ENCODE measurements at regions not wholly inside any gene's neighbourhood (a gene's known extent, or its start where the extent isn't known, plus 50 kb on each side); places are given as distances from the start of the nearest gene placed in this dataset.

DNA sequence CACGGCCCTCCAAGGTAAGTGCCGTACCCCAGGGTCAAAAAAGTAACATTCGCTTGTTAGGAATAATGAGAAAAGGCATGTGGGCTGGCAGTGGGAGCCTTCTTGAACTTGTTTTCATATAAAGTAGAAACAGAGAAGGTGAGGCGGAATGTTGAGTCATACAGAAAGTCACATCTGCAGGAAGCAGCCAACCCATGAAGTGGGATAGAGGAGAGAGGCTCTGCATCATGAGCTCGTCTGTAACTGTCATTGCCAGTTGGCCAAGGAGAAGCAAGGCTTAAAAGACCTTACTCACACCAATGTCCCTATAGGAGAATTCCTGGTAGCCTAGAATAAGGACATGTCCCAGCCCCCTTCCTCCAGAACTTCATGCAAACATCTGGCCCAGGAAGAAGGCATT, 253.3 kb downstream of the BUD13 start:
- ATAC-seq (no peak), DNase-seq (ENCODE audit: low spot score) (no peak)
- intact Hi-C loops (cut with DNase I) = no loop called here

DNA sequence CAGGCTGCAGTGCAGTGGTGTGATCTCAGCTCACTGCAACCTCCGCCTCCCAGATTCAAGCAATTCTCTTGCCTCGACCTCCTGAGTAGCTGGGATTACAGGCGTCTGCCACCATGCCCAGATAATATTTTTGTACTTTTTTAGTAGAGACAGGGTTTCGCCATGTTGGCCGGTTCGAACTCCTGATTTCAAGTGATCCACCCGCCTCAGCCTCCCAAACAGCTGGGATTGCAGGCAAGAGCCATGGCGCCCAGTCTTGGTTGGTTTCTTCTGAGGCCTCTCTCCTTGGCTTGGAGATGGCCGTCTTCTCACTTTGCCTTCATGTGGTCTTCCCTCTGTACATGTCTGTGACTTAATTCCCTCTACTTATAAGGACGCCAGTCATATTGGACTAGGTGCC, 254.6 kb downstream of the BUD13 start:
- DNase-seq (ENCODE audit: low spot score) (no peak), ATAC-seq (no peak)
- intact Hi-C loops (cut with DNase I) = no loop called here

- no peak for DNase-seq (ENCODE audit: low spot score)
- intact Hi-C loops (cut with DNase I) = no loop called here
- no peak for ATAC-seq
Measured at GRCh38 chr11:116517584-116517983, 255.2 kb downstream of the BUD13 start.

DNA sequence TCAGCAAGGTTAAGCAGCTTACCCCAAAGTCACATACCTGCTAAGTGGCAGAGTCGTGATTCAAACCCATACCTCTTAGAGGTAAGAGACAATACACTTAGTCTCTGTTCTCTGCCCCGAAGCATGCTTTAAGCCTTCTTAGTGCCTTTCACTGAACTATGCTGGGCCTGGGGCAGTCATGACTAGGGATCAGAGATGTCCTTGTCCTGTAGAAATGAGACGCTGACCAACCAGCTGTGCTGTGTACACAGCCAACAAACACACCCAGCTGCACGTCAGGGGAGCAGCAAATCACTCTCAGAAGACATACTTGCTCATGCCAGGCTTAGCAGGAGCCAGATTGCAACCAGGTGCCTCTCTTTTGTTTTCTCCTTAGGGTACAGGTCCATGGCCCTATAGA, 255.7 kb downstream of the BUD13 start:
- intact Hi-C loops (cut with DNase I) = no loop called here
- no peak for ATAC-seq
- no peak for DNase-seq (ENCODE audit: low spot score)

GRCh38 chr11:116515664-116516184, 257.1 kb downstream of the BUD13 start:
- intact Hi-C loops (cut with DNase I) = no loop called here
- ATAC-seq = no peak
- DNase-seq (ENCODE audit: low spot score) = no peak

DNA sequence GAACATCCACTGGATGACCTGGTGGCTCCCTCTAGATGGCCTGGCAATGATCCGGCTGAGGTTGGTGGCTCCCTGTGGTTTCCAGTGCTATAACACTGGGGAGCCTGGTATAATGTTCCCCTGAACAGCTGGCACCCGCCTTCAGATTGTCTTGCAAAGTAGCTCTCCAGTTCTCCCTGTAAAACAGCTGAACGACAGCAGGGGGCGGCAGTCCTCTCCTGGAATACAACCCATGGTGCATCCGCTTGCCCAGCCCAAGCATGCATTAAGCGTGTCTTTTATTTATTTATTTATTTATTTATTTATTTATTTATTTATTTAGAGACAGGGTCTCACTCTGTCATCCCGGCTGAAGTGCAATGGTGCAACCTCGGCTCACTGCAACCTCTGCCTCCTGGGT, 258.9 kb downstream of the BUD13 start:
- intact Hi-C loops (cut with DNase I) = no loop called here
- DNase-seq (ENCODE audit: low spot score) = no peak

GRCh38 chr11:116513278-116513823, 259.4 kb downstream of the BUD13 start:
- intact Hi-C loops (cut with DNase I) = no loop called here
- DNase-seq (ENCODE audit: low spot score) = no peak
- no peak for ATAC-seq

More for the DNA sequence above, 258.9 kb downstream of the BUD13 start:
- ATAC-seq = no peak

DNA sequence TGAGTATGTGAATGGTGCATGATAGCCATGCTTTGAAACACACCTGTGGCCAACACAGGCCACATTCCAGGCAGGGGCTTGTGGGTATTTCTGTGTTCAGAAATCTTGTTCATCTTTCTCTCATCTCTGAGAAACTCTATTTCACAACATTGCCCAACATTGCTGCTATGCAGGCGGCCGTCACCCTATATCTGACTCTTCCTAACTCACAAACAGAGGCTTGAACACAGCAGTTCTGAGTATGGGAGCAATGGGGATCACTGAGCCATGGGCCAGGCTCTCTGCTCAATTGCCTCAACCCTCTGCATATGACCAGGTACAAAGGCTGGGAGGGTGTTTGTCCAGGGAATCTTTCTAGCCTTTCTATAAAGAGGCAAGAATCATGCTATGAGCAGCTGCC, 259.9 kb downstream of the BUD13 start:
- intact Hi-C loops (cut with DNase I) = no loop called here
- ATAC-seq = no peak
- DNase-seq (ENCODE audit: low spot score) = no peak

DNA sequence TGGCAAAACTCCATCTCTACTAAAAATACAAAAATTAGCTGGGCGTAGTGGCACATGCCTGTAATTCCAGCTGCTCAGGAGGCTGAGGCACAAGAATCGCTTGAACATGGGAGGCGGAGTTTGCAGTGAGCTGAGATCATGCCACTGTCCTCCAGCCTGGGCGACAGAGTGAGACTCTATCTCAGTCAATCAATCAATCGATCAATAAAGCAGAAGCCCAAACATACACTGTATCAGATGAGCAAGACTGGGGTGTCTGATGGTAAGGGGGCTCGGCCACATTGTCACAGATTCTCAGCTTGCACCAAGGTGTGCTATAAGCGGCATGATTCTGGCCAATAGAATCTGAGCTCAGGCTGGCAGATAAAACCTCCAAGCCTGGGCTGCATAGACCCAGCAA, 261.1 kb downstream of the BUD13 start:
- intact Hi-C loops (cut with DNase I) = no loop called here
- no peak for ATAC-seq
- no peak for DNase-seq (ENCODE audit: low spot score)

GRCh38 chr11:116510886-116511650, 261.7 kb downstream of the BUD13 start:
- intact Hi-C loops (cut with DNase I) = no loop called here
- ATAC-seq = no peak

GRCh38 chr11:116510166-116510565, 262.6 kb downstream of the BUD13 start:
- intact Hi-C loops (cut with DNase I) = no loop called here
- DNase-seq (ENCODE audit: low spot score) (no peak), ATAC-seq (no peak)

More at GRCh38 chr11:116510886-116511650, 261.7 kb downstream of the BUD13 start:
- DNase-seq (ENCODE audit: low spot score) = no peak

DNA sequence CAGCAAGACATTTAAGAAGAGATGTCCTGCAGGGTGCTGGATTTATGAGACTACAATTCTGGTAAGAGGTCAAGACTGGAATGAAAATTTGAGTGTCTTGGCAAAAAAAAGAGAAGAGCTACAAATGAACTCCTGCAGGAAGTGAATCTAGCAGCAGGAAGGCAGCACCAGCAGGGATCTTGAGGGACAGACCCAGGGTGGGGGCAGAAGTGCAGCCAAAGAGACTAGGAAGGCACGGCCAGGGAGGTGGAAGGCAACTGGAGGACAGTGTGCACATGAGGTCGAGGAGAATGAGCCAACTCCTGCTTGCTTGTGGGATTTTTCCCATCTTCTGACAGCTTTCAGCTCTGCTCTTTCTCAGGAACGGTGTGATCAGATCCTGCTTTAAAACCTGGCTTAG, 263.2 kb downstream of the BUD13 start:
- DNase-seq (ENCODE audit: low spot score) = no peak
- ATAC-seq = no peak
- intact Hi-C loops (cut with DNase I) = no loop called here

GRCh38 chr11:116507849-116508695, 264.7 kb downstream of the BUD13 start:
- ATAC-seq (no peak), DNase-seq (ENCODE audit: low spot score) (no peak)

DNA sequence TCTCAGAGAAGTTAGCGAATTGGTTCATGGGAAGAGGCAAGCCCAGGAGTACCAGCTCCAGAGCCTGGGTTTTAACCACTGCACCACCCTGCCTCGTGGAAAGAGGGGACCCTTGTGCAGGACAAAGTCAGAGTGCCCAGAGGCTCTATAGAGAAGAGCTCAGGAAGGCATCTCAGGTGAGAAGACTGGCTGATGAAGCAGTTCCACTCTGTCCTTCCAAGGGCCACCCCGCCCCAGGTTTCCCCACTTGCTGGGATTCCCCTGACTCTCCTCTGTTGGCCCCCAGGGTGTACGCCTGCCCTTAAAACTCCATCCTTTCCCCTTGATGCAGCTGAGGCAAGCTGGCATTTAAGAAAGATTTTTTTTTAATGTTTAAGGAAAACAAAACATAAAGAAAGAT, 265.8 kb downstream of the BUD13 start:
- DNase-seq (ENCODE audit: low spot score) (no peak), ATAC-seq (no peak)
- intact Hi-C loops (cut with DNase I) = no loop called here

More at GRCh38 chr11:116507849-116508695, 264.7 kb downstream of the BUD13 start:
- intact Hi-C loops (cut with DNase I) = no loop called here

DNA sequence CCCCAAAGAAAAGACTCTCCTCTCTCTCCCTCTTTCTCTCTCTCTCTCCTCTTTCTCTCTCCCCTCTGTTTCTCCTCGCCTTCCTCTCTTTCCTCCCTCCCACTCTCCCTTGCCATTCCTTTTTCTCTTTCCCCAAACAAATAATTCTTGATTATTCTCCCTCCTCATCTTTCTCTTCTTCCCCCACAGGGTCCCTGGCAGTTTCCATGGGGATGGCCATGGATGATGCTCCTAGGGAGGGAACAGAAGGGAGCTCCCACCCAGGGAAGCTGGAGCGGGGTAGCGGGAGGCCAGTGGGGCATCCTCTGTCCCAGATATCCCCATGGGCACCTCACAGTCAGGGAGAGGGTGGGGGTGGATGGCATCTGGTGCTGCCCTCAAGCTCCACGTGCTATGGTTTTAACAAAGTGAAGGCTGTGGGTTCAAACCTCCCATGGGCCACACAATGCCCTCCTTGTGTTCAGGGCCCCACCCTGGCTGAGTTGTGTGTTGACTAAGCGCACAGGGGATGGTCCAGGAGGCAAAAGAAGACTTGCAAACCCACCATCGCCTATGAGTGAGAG, 266.4 kb downstream of the BUD13 start:
- ATAC-seq = no peak
- no peak for DNase-seq (ENCODE audit: low spot score)
- intact Hi-C loops (cut with DNase I) = no loop called here

- no peak for DNase-seq (ENCODE audit: low spot score)
- no peak for ATAC-seq
- intact Hi-C loops (cut with DNase I) = no loop called here
Measured at GRCh38 chr11:116505298-116506262, 267.2 kb downstream of the BUD13 start.

DNA sequence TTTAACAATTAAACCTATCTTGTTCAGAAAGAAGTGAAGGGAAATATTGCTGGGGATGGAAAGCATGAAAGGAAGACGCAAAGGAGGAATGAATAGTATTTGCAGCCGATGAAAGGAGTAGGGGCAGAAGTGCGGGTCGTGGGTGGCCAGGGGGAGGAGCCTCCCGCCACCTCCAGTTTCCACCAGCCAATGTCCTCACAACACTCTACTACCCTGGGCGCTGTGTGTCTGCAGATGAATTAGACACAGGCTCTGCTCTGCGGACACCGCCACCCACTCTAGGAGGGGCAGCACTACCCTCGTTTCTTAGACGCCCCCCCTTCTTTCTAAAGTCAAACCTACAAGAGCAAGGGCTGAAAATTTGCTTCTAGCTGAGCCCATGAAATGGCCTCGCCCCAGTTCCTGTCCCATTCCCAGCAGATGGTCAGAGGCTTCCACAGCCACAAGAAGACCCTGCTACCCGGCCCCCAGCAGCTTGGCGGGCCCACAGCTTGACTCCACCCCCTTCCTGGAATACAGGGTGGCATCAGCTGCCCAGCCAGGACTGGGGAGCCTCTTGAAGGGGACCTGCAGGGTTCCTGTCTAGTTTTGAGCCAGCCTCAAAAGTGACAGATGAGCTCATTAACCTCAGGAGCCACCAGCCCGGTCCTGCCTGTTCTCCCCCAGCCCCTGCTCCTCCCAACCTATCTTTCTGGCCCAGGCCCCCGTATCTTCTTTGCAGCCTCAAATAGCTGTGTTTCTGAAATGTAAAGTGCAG, 268.1 kb downstream of the BUD13 start:
- intact Hi-C loops (cut with DNase I) = no loop called here
- DNase-seq (ENCODE audit: low spot score) = no peak
- ATAC-seq = no peak

All from sciatic nerve (tissue), 2 donors.